Activated naive CD8-positive, alpha-beta T cell (primary cell): ENCODE measurements at regions not wholly inside any gene's neighbourhood (a gene's known extent, or its start where the extent isn't known, plus 50 kb on each side); places are given as distances from the start of the nearest gene placed in this dataset.

Source experiments
- H3K27ac Mint-ChIP-seq: one replicate; pipeline ENCODE4 v1.8.0; 2021; ENCODE audit warnings: mixed read lengths
- H3K27me3 Mint-ChIP-seq: one replicate; pipeline ENCODE4 v1.8.0; 2021; ENCODE audit warnings: mixed read lengths
- H3K36me3 Mint-ChIP-seq: one replicate; pipeline ENCODE4 v1.8.0; 2021; ENCODE audit warnings: mixed read lengths
- H3K4me1 Mint-ChIP-seq: one replicate; pipeline ENCODE4 v1.8.0; 2021; ENCODE audit warnings: low read depth, mixed read lengths
- H3K4me3 Mint-ChIP-seq: one replicate; pipeline ENCODE4 v1.8.0; 2021; ENCODE audit warnings: mild to moderate bottlenecking, mixed read lengths
- H3K9me3 Mint-ChIP-seq: one replicate; pipeline ENCODE4 v1.8.0; 2021; ENCODE audit warnings: low read depth, mixed read lengths

DNA sequence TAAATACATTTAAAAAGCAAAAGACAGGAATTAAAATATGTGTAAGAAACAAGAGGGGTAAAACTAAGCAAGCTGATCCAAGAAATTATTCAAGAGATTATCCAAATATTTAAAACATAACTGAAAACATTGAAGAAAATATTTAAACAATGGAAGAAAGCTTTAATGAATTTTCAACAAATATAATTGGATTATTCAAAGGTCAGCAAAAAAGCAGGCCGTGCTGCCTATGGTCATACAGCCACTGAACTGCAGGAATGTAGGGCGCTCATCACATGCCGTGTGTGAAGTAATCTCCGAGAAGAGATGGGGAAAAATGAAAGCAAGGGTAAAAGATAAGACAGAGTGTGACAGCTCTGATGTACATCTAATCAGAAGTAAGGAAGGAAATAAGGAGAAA is 1195.4 kb upstream of the EYS start:
- no peaks in the 10 kb centered on the region for H3K36me3 Mint-ChIP-seq
- H3K27ac Mint-ChIP-seq, result no peak overlapping the region
- H3K27me3 Mint-ChIP-seq, result no peaks in the 10 kb centered on the region
- H3K9me3 Mint-ChIP-seq, result peaks cover 12% of the 10 kb centered on the region
- no peaks in the 10 kb centered on the region for H3K4me1 Mint-ChIP-seq
- no peak overlapping the region for H3K4me3 Mint-ChIP-seq

- Mint-ChIP-seq H3K9me3 (peaks cover 18% of the 10 kb centered on the region), H3K4me1 (no peaks in the 10 kb centered on the region), H3K27me3 (no peaks in the 10 kb centered on the region), H3K27ac (no peak overlapping the region), H3K36me3 (no peaks in the 10 kb centered on the region), H3K4me3 (no peak overlapping the region)
Measured at GRCh38 chr6:66900133-66901083, 1193.4 kb upstream of the EYS start.

DNA sequence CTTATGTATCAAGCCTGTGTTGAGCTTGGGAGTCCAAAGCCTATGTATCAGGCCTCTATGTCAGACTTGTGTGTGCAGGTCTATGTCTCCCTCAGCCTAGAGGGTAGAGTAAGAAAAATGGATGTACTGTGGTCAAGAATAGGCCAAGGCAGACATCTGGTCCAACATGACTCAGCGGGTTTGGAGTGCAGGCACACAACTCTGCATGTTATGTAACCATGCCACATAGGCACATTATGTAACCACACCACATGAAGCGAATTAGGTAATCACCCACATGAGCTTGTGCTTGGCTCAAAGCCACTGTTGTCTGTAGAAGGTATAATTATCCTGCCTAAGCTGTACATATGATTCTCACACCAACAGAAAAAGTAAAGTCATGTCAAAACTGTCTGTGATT is 1190.5 kb upstream of the EYS start:
- Mint-ChIP-seq H3K9me3 (peaks cover 15% of the 10 kb centered on the region), H3K27ac (no peak overlapping the region), H3K27me3 (no peaks in the 10 kb centered on the region), H3K4me3 (no peak overlapping the region), H3K4me1 (no peaks in the 10 kb centered on the region), H3K36me3 (no peaks in the 10 kb centered on the region)

GRCh38 chr6:66896415-66896814 is 1189.4 kb upstream of the EYS start:
- Mint-ChIP-seq H3K9me3 (peaks cover 9% of the 10 kb centered on the region), H3K4me1 (no peaks in the 10 kb centered on the region), H3K36me3 (no peaks in the 10 kb centered on the region), H3K27ac (no peak overlapping the region), H3K4me3 (no peak overlapping the region), H3K27me3 (no peaks in the 10 kb centered on the region)

DNA sequence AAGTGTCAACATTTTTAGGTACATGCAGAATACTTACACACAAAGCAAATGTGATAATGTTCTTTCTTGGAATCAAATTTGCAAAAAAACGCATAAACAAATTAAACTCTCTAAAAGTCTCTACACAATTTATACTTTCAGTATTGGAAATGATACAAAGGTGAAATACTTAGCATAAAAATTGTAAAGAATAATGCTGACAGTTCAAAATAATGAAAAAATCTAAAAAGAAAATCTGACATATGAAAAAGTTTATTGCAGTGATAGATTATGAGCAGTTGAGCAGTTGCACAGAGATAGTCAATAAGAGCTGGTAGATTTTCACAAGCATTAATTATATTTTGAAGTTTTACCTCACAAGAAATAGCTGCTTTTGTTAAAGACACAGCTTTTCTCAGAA is 1176.4 kb upstream of the EYS start:
- Mint-ChIP-seq H3K36me3 (no peaks in the 10 kb centered on the region), H3K27me3 (no peaks in the 10 kb centered on the region), H3K4me3 (no peak overlapping the region), H3K27ac (no peak overlapping the region), H3K4me1 (no peaks in the 10 kb centered on the region), H3K9me3 (peaks cover 10% of the 10 kb centered on the region)

DNA sequence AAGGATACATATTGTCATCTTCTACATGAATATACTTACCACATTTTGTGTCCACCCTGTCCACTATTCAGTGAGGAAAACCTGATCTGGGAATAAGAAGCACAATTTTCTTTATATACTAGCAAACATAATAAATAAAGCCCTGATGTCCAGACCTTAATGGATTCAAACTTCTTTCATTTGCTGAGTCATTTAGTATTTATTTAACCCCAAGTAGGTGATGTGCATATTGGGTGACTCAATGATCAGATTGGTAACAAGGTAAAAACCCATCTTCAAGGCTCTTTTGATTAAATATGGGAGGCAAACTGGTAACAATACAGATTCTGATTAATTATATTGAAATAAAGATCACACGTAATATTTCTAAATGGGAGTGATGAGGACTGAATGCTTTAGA is 1159.8 kb upstream of the EYS start:
- no peak overlapping the region for H3K27ac Mint-ChIP-seq
- H3K36me3 Mint-ChIP-seq, result no peaks in the 10 kb centered on the region
- no peaks in the 10 kb centered on the region for H3K4me1 Mint-ChIP-seq
- peaks cover 8% of the 10 kb centered on the region for H3K9me3 Mint-ChIP-seq
- no peak overlapping the region for H3K4me3 Mint-ChIP-seq
- H3K27me3 Mint-ChIP-seq, result no peaks in the 10 kb centered on the region

DNA sequence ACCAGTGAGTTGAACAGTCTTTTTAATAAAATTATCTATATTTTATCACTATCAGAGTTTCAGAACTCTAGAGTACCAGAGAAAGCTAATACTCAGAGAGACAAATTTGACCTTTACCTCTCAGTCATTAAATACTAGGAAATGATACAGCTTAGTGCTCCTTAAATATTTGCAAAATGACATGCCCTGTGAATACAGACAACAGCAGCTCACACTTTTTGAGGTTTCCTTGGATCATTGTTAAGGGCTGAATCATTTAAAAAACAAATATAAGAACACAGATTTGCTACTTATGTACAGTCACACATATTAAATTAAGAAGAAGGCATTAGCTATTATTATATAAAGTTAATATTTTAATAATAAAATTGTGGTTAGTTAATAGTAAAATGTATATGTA is 1158.7 kb upstream of the EYS start:
- H3K4me1 Mint-ChIP-seq, result no peaks in the 10 kb centered on the region
- H3K4me3 Mint-ChIP-seq, result no peak overlapping the region
- no peaks in the 10 kb centered on the region for H3K27me3 Mint-ChIP-seq
- no peak overlapping the region for H3K27ac Mint-ChIP-seq
- no peaks in the 10 kb centered on the region for H3K36me3 Mint-ChIP-seq
- peaks cover 14% of the 10 kb centered on the region for H3K9me3 Mint-ChIP-seq

DNA sequence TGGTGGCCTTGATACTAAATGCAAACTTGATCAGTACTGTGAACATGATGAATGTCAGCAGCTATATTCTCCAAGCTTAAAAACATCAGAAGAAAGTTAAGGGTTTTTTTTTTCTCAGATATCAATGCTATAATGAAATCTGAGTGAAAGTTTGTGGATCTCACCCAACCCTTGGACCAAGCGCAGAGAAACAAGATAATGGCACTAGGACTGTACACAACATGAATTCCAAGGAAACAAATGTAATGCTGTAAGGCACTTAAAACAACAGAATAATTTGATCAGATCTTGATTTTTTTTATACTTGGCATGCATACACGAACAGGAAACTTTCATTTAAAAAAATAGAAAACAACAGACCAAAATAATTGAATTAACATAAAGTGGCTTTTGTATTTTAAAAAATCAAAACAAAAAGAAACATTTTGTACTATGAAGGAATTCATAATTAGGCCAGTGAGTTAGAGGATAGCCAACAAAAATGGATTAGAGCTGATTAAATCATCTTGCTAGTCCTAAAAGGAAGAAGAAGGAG is 1154.0 kb upstream of the EYS start:
- H3K4me3 Mint-ChIP-seq, result no peak overlapping the region
- H3K4me1 Mint-ChIP-seq, result no peaks in the 10 kb centered on the region
- peaks cover 18% of the 10 kb centered on the region for H3K9me3 Mint-ChIP-seq
- H3K27ac Mint-ChIP-seq, result no peak overlapping the region
- no peaks in the 10 kb centered on the region for H3K36me3 Mint-ChIP-seq
- no peaks in the 10 kb centered on the region for H3K27me3 Mint-ChIP-seq

DNA sequence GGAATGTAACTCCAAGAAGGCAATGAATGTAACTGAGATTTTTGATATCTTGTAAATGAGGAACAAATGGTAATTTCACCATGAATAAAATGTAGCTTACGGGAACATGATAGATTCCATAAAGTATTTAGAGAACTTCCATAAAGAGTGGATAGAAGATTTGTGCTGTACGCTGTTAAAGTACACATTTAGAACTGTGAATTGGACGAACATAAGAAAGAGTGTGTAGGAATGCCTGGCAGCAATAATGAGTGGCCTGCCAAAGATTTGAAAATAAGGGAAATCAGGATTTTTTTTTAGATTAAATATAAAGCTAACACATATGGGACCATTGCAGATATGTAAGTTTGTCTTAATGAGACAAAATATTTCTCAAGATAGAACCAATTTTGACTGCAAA is 1153.3 kb upstream of the EYS start:
- peaks cover 18% of the 10 kb centered on the region for H3K9me3 Mint-ChIP-seq
- H3K36me3 Mint-ChIP-seq, result no peaks in the 10 kb centered on the region
- H3K27me3 Mint-ChIP-seq, result no peaks in the 10 kb centered on the region
- H3K4me3 Mint-ChIP-seq, result no peak overlapping the region
- H3K27ac Mint-ChIP-seq, result no peak overlapping the region
- H3K4me1 Mint-ChIP-seq, result no peaks in the 10 kb centered on the region

DNA sequence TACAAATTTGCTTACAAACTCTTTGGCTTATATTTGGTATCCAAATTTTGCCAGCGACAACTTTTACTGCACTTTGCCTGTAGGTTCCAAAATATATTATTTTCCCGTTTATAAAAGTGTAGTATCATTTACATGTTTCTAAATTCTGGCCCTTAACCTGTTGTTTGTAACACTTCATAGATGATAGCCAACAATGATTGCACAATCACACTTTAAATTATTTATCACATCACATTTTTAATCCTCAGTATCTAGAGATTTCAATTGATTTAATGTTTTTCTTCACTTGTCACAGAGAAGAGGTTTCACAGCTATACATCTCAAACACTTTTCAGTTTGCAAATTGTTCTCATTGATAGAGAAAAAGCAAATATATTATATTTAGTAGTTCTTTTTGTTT is 1151.2 kb upstream of the EYS start:
- no peaks in the 10 kb centered on the region for H3K27me3 Mint-ChIP-seq
- H3K4me1 Mint-ChIP-seq, result no peaks in the 10 kb centered on the region
- H3K36me3 Mint-ChIP-seq, result no peaks in the 10 kb centered on the region
- H3K4me3 Mint-ChIP-seq, result no peak overlapping the region
- H3K9me3 Mint-ChIP-seq, result peaks cover 11% of the 10 kb centered on the region
- H3K27ac Mint-ChIP-seq, result no peak overlapping the region

GRCh38 chr6:66854014-66854413 is 1147.0 kb upstream of the EYS start:
- Mint-ChIP-seq H3K9me3 (no peaks in the 10 kb centered on the region), H3K27me3 (no peaks in the 10 kb centered on the region), H3K4me1 (no peaks in the 10 kb centered on the region), H3K36me3 (no peaks in the 10 kb centered on the region), H3K27ac (no peak overlapping the region), H3K4me3 (no peak overlapping the region)

GRCh38 chr6:66851930-66852329 is 1144.9 kb upstream of the EYS start:
- H3K9me3 Mint-ChIP-seq, result peaks cover 6% of the 10 kb centered on the region
- H3K27ac Mint-ChIP-seq, result no peak overlapping the region
- no peaks in the 10 kb centered on the region for H3K36me3 Mint-ChIP-seq
- H3K4me1 Mint-ChIP-seq, result no peaks in the 10 kb centered on the region
- H3K4me3 Mint-ChIP-seq, result no peak overlapping the region
- no peaks in the 10 kb centered on the region for H3K27me3 Mint-ChIP-seq

GRCh38 chr6:66849843-66850242 is 1142.8 kb upstream of the EYS start:
- Mint-ChIP-seq H3K4me1 (no peaks in the 10 kb centered on the region), H3K27ac (no peak overlapping the region), H3K9me3 (peaks cover 8% of the 10 kb centered on the region), H3K36me3 (no peaks in the 10 kb centered on the region), H3K4me3 (no peak overlapping the region), H3K27me3 (no peaks in the 10 kb centered on the region)

DNA sequence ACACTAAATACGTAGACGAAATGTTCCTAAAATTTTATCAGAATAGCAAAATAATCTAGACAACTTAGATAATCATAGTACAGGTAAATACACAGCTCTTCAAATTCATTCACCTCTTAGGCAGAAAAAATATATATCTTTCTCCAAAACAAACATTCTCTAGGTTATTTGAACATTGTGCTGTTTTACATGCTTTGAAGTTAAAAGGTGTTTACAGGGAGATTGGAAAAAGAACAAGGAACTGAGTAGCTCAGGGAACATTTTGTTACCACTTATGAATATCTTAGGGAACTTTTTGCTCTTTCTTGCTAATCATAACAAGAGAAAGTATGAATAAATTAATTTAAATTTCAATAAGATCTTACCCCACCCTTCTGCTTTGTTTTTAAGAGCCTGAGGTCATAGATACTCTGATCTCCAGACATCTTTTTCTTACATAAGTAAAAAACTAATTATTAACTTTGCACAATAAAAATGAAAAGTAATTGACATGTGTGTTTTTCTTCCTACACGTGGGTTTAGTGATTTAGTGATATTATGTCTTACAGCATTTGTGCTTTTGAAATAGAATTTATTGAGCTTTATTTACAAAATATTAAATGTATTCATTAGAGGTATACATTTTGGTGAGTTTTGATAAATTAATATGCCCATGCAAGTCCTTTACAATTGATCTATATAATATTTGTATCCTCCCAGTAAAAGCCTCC is 1141.4 kb upstream of the EYS start:
- Mint-ChIP-seq H3K9me3 (peaks cover 8% of the 10 kb centered on the region), H3K27ac (no peak overlapping the region), H3K36me3 (no peaks in the 10 kb centered on the region), H3K4me3 (no peak overlapping the region), H3K4me1 (no peaks in the 10 kb centered on the region), H3K27me3 (no peaks in the 10 kb centered on the region)

GRCh38 chr6:66838764-66839163 is 1131.7 kb upstream of the EYS start:
- no peaks in the 10 kb centered on the region for H3K27me3 Mint-ChIP-seq
- H3K27ac Mint-ChIP-seq, result no peak overlapping the region
- H3K4me3 Mint-ChIP-seq, result no peak overlapping the region
- H3K9me3 Mint-ChIP-seq, result peaks cover 13% of the 10 kb centered on the region
- no peaks in the 10 kb centered on the region for H3K4me1 Mint-ChIP-seq
- H3K36me3 Mint-ChIP-seq, result no peaks in the 10 kb centered on the region
